ENCODE measurements at regions not wholly inside any gene's neighbourhood (a gene's known extent, or its start where the extent isn't known, plus 50 kb on each side); places are given as distances from the start of the nearest gene placed in this dataset.

DNA sequence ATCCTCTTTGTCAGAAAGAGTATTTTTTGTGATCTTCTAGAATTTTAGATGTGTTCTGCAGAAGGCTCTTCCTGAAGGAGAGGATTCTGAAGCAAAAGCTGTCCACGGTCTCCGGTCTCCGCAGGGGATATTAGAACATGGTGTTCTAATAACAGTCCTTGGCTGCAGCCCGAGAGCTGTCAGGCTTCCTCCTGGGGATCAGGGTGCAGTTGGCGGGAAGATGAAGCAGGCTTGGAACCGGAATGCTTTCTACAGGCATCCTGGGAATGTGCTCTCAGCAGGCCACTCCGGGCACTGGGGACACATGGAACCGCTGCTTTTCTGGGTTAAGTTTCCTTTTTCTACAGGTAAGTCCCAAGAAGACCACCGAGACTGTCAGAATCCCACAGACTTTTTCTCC is 118.6 kb upstream of the PARD3 start:
- Histone ChIP-seq H3K4me2 (ENCODE audit: low read length) (no peak overlapping the region), H3K79me2 (ENCODE audit: insufficient read depth, low read depth, low read length) (no peaks in the 10 kb centered on the region), H3K36me3 (ENCODE audit: insufficient read depth, low read length) (no peaks in the 10 kb centered on the region), H3K27ac (ENCODE audit: low read depth, low read length, poor library complexity, severe bottlenecking) (no peak overlapping the region), H3K9me3 (ENCODE audit: low read length) (no peaks in the 10 kb centered on the region), H4K20me1 (ENCODE audit: insufficient read depth, low read length) (no peaks in the 10 kb centered on the region), H3K4me3 (ENCODE audit: low read depth, low read length, poor library complexity, severe bottlenecking) (no peak overlapping the region), H3K9me2 (ENCODE audit: insufficient read depth, low read length) (no peaks in the 10 kb centered on the region), H3K4me1 (ENCODE audit: insufficient read depth, low read length, poor library complexity, severe bottlenecking) (no peaks in the 10 kb centered on the region), H2AFZ (ENCODE audit: low read length) (no peak overlapping the region)
- TF ChIP-seq EZH2phosphoT487 (IDR thresholded peaks at IDR 0.05; ENCODE audit: borderline replicate concordance, low read depth, low read length) = no peak
- TF ChIP-seq, protein P1, sequence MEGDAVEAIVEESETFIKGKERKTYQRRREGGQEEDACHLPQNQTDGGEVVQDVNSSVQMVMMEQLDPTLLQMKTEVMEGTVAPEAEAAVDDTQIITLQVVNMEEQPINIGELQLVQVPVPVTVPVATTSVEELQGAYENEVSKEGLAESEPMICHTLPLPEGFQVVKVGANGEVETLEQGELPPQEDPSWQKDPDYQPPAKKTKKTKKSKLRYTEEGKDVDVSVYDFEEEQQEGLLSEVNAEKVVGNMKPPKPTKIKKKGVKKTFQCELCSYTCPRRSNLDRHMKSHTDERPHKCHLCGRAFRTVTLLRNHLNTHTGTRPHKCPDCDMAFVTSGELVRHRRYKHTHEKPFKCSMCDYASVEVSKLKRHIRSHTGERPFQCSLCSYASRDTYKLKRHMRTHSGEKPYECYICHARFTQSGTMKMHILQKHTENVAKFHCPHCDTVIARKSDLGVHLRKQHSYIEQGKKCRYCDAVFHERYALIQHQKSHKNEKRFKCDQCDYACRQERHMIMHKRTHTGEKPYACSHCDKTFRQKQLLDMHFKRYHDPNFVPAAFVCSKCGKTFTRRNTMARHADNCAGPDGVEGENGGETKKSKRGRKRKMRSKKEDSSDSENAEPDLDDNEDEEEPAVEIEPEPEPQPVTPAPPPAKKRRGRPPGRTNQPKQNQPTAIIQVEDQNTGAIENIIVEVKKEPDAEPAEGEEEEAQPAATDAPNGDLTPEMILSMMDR (conservative IDR thresholded peaks at IDR 0.05; ENCODE audit: low read length) = no peak
- ChIA-PET POLR2A (interaction anchor here (0.7 kb wide), 1 partner anchor 1983 kb away, joined by 3 read pairs; no protein-coding TSS in a partner anchor), CTCF (ENCODE audit: unreplicated experiment) (no interaction called here)
- no peak for DNase-seq (ENCODE audit: low spot score)
- BruUV-seq (replicated peaks) = no TSS peak
- intact Hi-C loops (cut with micrococcal nuclease; ENCODE audit: unreplicated experiment) = no loop called here

DNA sequence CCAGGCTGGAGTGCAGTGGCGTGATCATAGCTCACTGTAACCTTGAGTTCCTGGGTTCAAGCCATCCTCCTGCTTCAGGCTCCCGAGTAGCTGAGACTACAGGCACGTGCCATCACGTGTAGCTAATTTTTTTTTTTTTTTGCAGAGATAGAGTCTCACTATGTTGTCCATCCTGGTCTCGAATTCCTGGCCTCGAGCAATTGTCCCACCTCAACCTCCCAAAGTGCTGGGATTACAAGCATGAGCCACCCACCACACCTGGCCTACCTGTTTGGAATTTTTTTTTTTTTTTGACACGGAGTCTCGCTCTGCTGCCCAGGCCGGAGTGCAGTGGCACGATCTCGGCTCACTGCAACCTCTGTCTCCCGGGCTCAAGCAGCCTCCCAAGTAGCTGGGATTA is 117.1 kb upstream of the PARD3 start:
- Histone ChIP-seq H3K9me3 (ENCODE audit: low read length) (no peaks in the 10 kb centered on the region), H3K9me2 (ENCODE audit: insufficient read depth, low read length) (no peaks in the 10 kb centered on the region), H3K27ac (ENCODE audit: low read depth, low read length, poor library complexity, severe bottlenecking) (no peak overlapping the region), H4K20me1 (ENCODE audit: insufficient read depth, low read length) (no peaks in the 10 kb centered on the region), H3K36me3 (ENCODE audit: insufficient read depth, low read length) (no peaks in the 10 kb centered on the region), H3K79me2 (ENCODE audit: insufficient read depth, low read depth, low read length) (no peaks in the 10 kb centered on the region), H3K4me1 (ENCODE audit: insufficient read depth, low read length, poor library complexity, severe bottlenecking) (no peaks in the 10 kb centered on the region), H2AFZ (ENCODE audit: low read length) (no peak overlapping the region), H3K4me2 (ENCODE audit: low read length) (no peak overlapping the region), H3K4me3 (ENCODE audit: low read depth, low read length, poor library complexity, severe bottlenecking) (no peak overlapping the region)
- TF ChIP-seq, protein P1 (conservative IDR thresholded peaks at IDR 0.05; ENCODE audit: low read length) = no peak
- TF ChIP-seq EZH2phosphoT487 (IDR thresholded peaks at IDR 0.05; ENCODE audit: borderline replicate concordance, low read depth, low read length) = no peak
- POLR2A ChIA-PET = interaction anchor here (0.6 to 0.7 kb wide), 2 partner anchors 137 to 968 kb away, joined by 4 to 10 read pairs; no protein-coding TSS in a partner anchor
- no peak for DNase-seq (ENCODE audit: low spot score)
- no TSS peak for BruUV-seq (replicated peaks)
- intact Hi-C loops (cut with micrococcal nuclease; ENCODE audit: unreplicated experiment) = no loop called here
- CTCF ChIA-PET (ENCODE audit: unreplicated experiment) = no interaction called here

DNA sequence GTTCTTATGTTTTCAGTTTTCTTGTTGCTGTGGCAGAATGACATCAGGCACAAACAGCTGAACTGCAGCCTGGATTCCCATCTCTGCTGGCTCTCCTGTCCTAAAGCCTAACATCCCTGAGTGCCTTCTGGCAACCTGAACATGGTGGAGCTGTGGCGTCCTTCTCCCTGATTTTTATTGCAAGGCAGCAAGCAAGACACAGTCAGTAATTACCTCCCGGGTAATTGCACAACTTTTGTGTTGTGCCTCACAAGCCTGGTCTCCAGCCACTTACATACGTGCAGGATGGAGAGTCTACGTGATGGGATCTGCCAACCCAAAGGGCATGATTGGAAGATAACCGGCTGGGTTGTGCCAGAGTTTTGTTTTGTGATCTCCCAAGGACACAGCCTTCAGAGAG is 116.1 kb upstream of the PARD3 start:
- no peak for DNase-seq (ENCODE audit: low spot score)
- H3K4me3 ChIP-seq (ENCODE audit: low read depth, low read length, poor library complexity, severe bottlenecking) = no peak overlapping the region
- no peaks in the 10 kb centered on the region for H3K9me3 ChIP-seq (ENCODE audit: low read length)
- H3K79me2 ChIP-seq (ENCODE audit: insufficient read depth, low read depth, low read length) = no peaks in the 10 kb centered on the region
- H2AFZ ChIP-seq (ENCODE audit: low read length) = no peak overlapping the region
- H4K20me1 ChIP-seq (ENCODE audit: insufficient read depth, low read length) = no peaks in the 10 kb centered on the region
- no peak overlapping the region for H3K4me2 ChIP-seq (ENCODE audit: low read length)
- no peaks in the 10 kb centered on the region for H3K4me1 ChIP-seq (ENCODE audit: insufficient read depth, low read length, poor library complexity, severe bottlenecking)
- no peaks in the 10 kb centered on the region for H3K36me3 ChIP-seq (ENCODE audit: insufficient read depth, low read length)
- BruUV-seq (replicated peaks) = no TSS peak
- CTCF ChIA-PET (ENCODE audit: unreplicated experiment) = interaction anchor here (0.6 kb wide), 1 partner anchor 130 kb away, joined by 3 read pairs; no protein-coding TSS in a partner anchor
- TF ChIP-seq, protein P1 (conservative IDR thresholded peaks at IDR 0.05; ENCODE audit: low read length) = no peak
- H3K27ac ChIP-seq (ENCODE audit: low read depth, low read length, poor library complexity, severe bottlenecking) = no peak overlapping the region
- POLR2A ChIA-PET = no interaction called here
- intact Hi-C loops (cut with micrococcal nuclease; ENCODE audit: unreplicated experiment) = no loop called here
- no peaks in the 10 kb centered on the region for H3K9me2 ChIP-seq (ENCODE audit: insufficient read depth, low read length)
